OCI-LY7 (cell line): ENCODE measurements at regions not wholly inside any gene's neighbourhood (a gene's known extent, or its start where the extent isn't known, plus 50 kb on each side); places are given as distances from the start of the nearest gene placed in this dataset.

ENCODE experiments used
- CTCF ChIP-seq: fragments of 200-600 bp; sonication (generic); conservative IDR thresholded peaks from 2 replicates; pipeline ENCODE4 v1.5.1; 2014; ENCODE audit warnings: mild to moderate bottlenecking, antibody characterized with exemption, low read length, moderate library complexity, mixed read lengths
- EZH2phosphoT487 ChIP-seq: fragments of 200-600 bp; sonication (generic); IDR thresholded peaks from 2 replicates; pipeline ENCODE4 v1.6.1; 2018; ENCODE audit warnings: low read depth, borderline replicate concordance, mild to moderate bottlenecking, mixed run types, antibody characterized with exemption, low read length, moderate library complexity, mixed read lengths

GRCh38 chr4:112894951-112895350 lies 154.5 kb upstream of the ANK2 start:
- TF ChIP-seq CTCF (no peak), EZH2phosphoT487 (no peak)
